Activated CD8-positive, alpha-beta memory T cell treated with anti-CD3 and anti-CD28 coated beads, Interleukin-2, amount 50 U/mL, for 4 hours (primary cell): ENCODE measurements at regions not wholly inside any gene's neighbourhood (a gene's known extent, or its start where the extent isn't known, plus 50 kb on each side); places are given as distances from the start of the nearest gene placed in this dataset.

Source experiments
- DNase-seq: peaks from one replicate; pipeline ENCODE4 v3.0.0-alpha.2; 2020

- no peak for DNase-seq
These were observed 226.6 kb upstream of the AGAP1 start for GRCh38 chr2:235267251-235267650.

DNA sequence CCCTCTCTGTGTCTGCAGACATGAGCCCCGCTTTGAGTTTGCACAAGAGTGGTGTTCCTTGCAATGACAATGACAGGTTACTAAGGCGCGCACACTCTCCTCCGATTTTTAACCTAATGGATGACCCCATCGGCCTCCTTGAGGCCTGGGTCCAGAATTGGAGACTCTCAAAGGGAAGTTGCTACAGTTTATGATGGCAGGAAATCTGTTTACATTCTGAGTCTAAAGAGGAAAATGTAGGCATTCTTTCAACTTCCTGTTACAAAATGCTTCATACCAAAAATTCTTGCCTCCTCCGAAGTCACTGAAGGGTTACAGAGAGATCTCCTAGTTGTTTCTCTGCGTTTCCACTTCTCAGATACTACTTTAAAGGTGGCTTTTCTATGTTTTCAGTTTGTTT lies 225.3 kb upstream of the AGAP1 start:
- DNase-seq: no peak

GRCh38 chr2:235270291-235270690 lies 223.6 kb upstream of the AGAP1 start:
- DNase-seq: no peak

GRCh38 chr2:235270956-235271355 lies 222.9 kb upstream of the AGAP1 start:
- DNase-seq: no peak

DNA sequence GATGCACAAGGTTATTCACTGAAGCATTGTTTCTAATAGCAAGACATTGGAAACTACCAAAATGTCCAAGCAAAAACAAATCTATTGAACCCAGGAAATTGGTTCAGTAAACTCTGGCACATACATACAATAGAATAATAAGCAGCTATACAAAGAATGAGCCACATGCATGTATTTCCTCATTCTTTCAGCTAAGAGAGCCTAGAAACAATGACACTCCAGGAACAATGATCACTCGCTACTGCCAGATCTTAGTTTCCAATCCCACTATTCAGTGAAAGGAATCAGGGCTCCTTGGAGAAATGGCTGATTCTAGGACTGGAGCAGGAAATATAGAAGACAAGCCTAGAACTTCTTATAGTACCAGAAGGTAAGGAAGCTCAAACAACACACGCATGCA lies 221.9 kb upstream of the AGAP1 start:
- DNase-seq: no peak

- DNase-seq: no peak
These were observed 219.8 kb upstream of the AGAP1 start for GRCh38 chr2:235274023-235274422.

- DNase-seq: no peak
These were observed 216.4 kb upstream of the AGAP1 start for GRCh38 chr2:235277485-235277884.

DNA sequence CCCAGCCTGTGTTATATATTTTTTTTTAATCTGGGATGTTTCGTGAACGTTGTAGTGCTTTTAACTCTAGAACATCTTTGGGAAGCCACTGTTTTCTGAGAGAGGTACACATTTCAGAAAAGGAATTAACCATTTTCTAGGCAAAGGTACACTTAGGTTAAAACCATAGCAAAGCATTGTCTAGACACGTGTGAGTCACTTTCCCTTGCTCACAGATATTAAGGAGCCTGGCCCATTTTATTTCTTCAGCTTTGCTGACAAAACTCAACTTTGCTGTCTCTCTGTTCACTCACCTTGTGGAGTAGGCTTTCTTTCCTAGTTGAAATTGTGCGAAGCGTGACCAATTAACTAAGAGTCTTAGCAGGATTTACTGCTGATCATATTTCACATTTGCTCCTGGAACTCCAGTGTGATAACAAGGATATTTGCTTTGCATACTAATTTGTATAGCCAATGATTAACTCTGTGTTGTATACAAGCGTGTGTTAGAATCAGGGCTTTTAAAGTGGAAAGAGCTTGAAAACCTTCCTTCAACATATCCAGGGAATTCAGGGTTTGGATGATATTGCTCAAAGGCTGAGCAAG lies 215.0 kb upstream of the AGAP1 start:
- no peak for DNase-seq

DNA sequence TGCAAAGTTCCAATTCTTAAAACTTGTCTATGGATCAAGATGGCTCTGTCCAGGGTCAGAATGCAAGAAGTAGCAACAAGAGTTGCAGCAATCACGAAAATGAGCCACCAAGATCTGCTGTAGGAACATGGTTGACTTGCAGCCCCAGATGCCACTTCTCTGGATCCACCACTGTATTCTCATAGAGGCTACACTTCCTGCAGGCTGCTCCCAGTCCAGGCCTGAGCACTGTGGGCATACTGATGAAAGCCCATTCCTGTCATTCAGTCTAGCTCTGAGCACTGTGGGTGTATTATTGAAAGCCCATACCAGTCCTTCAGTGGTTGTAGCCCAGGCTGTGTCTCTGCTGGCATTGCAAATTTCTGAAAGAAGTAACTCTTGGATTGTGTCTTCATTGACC lies 213.9 kb upstream of the AGAP1 start:
- no peak for DNase-seq

GRCh38 chr2:235283246-235283645 lies 210.6 kb upstream of the AGAP1 start:
- DNase-seq: no peak

- DNase-seq: no peak
These were observed 207.0 kb upstream of the AGAP1 start for GRCh38 chr2:235286622-235287374.

GRCh38 chr2:235287375-235287733 lies 206.5 kb upstream of the AGAP1 start:
- no peak for DNase-seq

- DNase-seq: no peak
These were observed 202.4 kb upstream of the AGAP1 start for GRCh38 chr2:235291461-235291860.

DNA sequence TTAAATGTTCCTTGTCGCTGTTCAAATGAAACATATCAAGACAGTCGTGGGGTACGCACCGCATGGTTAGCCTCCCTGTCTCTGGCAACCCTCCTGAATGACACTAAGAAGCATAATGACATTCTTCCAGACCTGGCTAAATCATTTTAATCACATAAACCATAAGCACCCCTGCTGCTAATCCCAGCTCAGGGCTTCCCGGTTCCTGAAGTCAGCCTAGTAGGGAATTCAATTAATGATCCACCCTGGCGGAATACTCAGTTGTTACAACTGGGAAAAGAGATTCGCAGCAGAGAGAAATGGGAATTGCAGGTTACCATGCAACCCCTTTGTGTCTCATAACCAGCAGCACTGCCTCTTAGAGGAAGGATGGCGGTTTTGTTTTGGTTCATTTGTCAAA lies 200.8 kb upstream of the AGAP1 start:
- no peak for DNase-seq

GRCh38 chr2:235295831-235296230 lies 198.0 kb upstream of the AGAP1 start:
- no peak for DNase-seq

DNA sequence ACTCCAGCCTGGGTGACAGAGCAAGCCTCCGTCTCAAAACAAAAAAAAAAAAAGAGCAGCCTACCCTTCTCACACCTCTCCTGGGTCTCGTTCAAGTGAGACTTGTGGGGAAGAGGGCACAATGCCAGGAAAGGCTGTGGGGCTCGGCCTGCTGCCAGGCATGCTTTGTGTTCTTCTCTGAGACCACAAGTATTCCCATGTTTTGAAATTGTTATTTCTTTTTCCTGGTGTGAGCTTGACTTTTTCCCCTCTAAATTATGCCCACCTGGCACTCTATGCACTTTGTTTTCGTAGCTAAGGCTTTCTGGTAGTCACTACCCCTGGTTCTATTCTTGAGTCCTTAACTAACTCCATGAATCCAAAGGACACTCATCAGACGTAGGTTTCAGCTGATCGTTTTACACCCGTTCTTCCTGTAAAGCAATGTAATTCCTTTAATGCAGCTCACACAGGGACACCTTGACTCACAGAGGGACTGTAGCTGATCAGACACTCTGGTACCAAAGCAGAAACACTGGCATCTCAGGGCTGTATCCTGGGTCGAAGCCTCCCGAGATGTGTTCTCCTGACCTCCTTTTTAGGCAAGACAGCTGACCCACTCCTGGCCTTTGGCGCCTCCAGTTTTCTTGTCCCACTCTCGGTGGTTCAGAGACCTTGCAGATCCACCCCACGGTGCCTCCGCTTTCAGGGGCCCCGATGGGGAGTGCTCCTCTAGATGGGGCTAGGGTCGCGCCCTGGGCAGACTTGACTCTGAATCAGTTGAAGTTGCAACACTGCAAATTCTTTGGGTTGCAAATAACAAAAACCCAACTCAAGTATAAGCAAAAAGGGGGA lies 193.3 kb upstream of the AGAP1 start:
- DNase-seq: no peak

DNA sequence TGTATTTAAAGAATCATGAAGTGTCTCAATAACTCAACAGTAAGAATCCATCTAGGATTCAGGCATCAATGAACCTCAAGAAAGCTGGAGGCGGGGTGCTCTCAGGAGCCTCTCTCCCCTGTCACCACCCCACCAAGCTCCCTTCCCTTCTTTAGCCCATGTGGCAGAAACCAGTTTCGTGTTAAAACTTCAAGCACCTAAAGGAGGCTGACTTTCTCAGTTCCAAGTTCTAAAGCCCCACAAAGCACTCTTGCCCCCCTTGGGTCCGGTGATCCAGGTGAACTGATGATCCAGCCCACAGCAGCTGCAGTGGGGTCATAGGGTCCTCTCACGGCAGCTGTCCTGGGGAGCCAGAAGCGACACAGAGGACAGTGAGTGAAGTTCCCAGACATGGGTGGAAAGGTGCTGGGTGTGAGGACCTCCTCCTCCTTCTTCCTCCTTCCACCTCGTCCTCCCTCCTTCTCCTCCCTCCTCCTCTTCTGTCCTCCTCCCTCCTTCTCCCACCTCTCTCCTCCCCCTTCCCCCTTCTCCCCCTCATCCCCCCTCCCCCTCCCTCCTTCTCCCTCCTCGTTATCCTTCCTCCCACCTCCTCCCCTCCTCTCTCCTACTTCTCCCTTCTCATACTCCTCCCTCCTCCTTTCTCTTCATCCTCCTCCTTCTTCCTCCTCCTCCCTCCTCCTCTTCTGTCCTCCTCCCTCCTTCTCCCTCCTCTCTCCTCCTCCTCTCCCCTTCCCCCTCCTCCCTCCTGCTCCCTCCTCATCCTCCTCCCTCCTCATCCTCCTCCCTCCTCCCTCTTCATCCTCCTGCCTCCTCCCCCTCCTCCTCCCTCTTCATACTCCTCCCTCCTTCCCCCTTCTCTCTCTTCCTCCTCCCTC lies 192.4 kb upstream of the AGAP1 start:
- DNase-seq: no peak

- no peak for DNase-seq
These were observed 191.6 kb upstream of the AGAP1 start for GRCh38 chr2:235302263-235302662.

DNA sequence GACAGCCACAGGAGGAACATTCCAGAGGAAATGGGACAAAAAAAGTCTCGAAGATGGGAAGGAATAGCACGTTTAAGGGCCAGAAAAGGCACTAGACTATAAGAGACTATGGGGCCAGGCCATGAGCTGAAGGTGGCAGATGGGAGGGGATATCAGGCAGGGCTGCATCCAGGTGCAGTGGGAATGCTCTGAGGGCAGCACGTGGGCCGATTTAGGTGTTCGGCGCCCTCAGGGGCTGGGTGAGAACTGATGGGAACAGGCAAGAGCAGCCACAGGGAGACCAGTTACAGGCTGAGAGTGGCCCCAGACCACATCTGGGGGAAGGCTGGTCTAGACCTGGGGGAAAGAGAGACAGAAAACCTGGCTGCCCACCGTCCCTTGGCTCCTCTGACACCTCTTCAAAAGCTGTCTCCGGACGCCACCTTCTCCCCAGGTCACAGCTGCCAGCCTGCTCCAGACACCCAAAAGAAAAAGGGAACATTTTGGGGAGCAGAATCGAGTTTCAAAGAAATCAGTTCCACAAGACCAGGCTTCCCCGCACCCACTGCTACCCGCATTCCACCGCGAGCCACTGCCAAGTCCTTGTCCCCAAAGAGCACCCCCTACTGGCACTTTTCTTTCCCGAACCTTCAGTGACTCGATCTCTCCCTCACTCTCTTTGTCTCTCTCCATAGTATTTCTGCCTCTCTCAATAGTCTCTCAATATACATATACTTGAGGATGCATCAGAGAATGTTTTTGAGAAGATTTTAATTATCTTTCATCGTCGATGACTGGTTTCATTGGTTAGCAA lies 190.1 kb upstream of the AGAP1 start:
- DNase-seq: no peak

DNA sequence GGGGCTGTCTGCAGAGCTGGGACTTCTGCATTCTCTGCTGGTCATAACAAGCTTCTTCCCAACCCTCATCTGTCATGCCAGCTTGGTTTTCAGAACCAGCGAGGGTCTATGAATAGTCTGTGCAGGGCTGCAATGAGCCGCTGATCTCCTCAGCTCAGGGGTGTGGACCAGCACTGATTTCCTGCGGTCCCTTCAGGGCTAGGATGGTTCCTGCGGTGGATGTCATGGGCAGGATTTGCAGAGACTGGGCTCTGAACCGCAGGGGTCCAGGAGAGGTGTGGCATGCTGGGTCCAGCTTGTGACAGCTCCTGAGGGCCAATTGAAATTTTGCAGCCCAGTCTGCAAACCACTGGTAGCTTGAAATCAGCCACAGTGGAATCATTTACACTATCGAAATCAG lies 188.2 kb upstream of the AGAP1 start:
- DNase-seq: no peak

- no peak for DNase-seq
These were observed 182.8 kb upstream of the AGAP1 start for GRCh38 chr2:235311044-235311443.

DNA sequence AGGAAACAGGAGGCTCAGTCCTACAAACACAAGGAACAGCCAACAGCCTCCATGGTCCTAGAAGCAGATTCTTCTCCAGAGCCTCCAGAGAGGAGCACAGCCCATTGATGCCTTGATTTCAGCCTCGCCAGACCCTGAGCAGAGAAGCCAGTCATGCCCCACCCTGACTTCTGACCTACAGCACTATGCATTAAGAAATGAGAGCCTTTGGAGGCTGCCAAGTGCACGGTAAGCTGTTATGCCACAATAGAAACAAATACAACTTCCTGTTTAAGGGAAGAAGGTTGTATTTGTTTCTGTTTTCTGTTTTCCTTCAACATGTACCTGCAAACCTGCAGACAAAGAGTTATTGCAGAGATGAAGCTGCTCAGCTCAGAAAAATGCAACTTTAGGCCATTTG lies 181.3 kb upstream of the AGAP1 start:
- DNase-seq: no peak
